ENCODE measurements at regions not wholly inside any gene's neighbourhood (a gene's known extent, or its start where the extent isn't known, plus 50 kb on each side); places are given as distances from the start of the nearest gene placed in this dataset.

GRCh38 chr10:70939441-70940003 is 51.2 kb upstream of the PCBD1 start:
- DNase-seq: no peak

DNA sequence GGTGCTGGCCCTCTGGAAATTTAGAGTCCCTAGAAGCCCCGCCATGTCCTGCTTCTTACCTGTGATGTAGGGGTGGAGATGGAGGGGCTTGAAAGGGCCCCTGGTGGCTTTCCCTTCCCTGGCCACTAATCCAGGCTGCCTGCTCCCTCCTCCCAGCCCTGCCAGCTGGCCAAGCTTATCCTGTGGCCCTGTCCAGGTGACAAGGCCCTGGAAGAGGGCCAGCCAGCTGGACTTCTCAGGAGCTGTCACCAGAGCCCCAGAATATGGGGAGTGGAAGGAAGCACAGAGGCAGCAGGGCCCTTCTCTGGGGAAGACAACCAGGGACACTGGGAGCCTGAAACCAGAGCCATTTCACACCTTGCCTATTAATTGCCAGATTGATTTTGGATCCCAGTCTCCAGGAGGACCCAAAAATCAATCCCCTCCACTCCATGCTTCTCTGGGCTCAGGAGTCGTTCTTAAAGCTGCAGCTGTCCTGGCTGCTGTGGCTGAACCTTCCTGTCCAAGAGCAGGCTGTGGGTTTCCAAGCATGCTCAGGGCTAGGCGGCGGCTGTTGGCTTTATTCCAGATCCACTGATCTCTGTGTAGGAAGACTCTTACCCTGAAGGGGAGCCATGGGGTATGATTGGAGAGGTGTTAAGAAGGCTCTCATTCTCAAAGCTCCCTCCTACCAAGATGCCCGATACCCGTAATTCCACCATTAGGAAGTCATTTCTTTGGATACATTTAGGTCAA is 52.6 kb upstream of the PCBD1 start:
- DNase-seq: no peak

DNA sequence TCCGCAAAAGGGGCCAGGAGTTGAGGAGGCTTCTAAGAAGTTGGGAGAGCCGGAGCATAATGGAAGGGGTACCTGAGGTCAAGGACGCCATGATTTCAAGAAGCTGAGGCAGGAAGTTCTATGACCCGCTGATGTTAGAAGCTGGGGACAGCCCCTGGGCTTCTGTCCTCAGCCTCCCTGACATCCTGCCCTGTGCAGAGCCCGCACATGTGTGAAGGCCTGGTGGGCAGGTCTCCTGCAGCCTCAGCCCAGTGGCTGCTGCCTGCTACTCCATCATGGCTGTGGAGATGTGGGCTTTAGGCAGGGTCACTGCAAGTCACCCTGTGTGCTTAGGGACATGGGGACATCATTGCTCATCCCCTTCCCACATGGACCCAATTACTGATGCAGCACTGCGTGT is 53.8 kb upstream of the PCBD1 start:
- no peak for DNase-seq

DNA sequence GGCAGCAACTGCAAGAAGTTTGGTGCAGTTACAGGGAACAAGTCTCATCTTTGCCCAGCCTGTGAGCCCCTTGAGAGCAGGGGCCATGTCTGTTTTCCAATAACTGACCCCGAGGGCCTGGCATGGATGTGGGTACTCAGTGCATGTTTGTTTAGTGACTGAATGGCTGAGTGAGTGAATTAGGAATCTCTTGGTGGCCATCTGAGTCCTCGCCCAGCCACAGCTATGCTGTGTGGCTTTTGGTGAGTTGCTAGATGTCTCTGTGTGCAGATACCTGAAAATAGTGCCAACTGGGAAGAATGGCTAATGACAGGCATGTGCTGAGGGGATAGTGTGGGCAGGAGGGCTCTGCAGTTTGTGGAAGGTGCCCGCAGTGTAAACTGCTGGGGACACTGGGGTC is 54.4 kb upstream of the PCBD1 start:
- no peak for DNase-seq

- no peak for DNase-seq
Observed at GRCh38 chr10:70943249-70943648, 54.9 kb upstream of the PCBD1 start.

- no peak for DNase-seq
Observed at GRCh38 chr10:70943841-70944466, 55.6 kb upstream of the PCBD1 start.

- no peak for DNase-seq
Observed at GRCh38 chr10:70950037-70950436, 61.7 kb upstream of the PCBD1 start.

DNA sequence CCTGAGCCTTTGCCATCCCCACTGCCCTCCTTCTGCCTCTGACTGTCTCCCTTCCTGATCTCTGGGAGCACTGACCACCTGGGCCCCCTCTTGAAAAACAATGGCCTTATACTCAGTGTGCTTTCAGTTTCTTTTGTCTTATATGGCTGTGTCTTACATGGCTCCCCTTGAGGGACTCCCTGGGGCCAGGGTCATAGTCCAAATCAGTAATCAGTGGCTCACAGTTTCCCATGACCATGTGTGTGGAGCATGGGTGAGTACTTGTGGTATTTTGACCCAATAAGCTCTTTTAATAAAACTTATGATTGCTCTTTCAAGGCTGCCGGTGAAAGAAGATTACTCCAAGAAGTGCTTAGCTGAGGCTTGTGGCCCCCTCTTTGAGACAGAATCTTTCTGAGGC is 62.4 kb upstream of the PCBD1 start:
- DNase-seq: no peak

- no peak for DNase-seq
Observed at GRCh38 chr10:70952401-70952800, 64.0 kb upstream of the PCBD1 start.

- no peak for DNase-seq
Observed at GRCh38 chr10:70952921-70953320, 64.6 kb upstream of the PCBD1 start.

DNA sequence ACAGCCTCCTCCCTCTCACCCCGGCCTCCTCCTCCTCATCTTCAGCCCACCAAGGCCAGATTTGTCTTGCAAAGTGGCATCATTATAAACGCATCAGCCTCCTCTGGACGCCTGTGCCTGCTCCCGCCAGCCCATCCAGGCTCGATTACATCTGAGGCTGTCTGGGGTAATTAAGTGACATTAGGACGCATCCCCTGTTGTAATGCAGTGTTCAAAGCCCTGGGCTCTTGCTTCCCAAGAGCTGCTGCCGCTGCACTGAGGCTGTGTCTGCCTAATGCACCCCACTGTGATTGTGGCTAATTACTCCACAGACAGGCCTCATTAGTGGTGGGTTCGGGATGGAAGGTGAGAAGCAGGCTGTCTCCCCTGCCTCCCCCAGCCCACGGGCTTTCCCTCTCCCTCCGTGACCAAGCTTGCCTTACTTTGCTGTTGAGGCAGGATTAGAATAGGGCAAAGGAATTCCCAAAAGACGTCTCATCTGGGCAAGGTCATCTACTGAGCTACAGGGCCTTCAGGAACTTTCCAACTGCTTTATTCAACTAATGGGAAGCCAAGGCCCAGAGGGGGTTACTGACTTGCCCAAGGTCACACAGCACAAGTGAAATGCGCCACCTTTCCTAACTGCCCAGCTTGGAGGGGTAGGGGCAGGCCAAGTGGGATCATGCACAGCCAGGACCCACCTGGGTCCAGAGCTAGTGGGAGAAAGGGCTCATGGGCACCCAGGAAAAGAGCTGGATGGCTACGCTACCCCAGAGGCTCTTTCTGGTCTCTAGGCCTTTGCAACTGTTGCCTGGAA is 66.2 kb upstream of the PCBD1 start:
- DNase-seq: no peak

- no peak for DNase-seq
Observed at GRCh38 chr10:70956029-70956759, 67.8 kb upstream of the PCBD1 start.

DNA sequence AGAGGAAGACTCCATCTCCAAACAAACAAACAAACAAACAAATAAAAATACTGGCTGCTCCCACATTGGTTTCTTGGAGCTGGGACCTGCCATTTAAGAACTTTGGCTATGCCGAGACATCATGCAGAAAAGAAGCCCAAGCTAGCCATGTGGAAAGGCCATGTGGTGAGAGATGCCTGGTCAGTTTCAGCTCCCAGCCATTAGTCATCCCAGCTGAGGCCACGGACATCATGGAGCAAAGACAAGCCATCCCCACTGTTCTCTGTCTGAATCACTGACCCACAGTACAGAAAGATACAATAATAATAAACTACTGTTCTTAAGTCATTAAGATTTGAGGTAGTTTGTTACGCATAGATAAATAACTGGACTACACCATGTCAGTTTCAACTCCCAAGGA is 70.0 kb upstream of the PCBD1 start:
- no peak for DNase-seq

- no peak for DNase-seq
Observed at GRCh38 chr10:70960316-70960715, 72.0 kb upstream of the PCBD1 start.

GRCh38 chr10:70960783-70961570 is 72.6 kb upstream of the PCBD1 start:
- DNase-seq: no peak

DNA sequence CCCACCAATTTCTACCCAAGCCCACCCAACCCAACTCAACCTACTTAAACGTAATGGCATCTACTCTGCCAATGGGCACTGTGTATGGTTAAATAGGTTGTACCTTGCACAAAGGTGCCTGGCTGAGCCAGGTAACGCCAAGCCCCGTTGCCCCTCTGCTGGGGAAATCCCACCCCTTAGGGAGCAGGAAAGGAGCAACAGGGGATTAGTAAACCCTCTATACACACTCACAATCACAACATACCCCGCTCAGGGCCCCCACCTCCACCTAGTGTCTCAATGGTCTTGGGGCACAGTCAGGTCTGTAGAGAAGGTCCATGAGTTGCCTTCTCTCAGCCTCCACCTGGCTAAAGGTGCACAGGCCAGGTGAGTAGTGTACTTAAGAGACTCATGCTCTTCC is 74.3 kb upstream of the PCBD1 start:
- DNase-seq: no peak

- DNase-seq: no peak
Observed at GRCh38 chr10:70963271-70963670, 74.9 kb upstream of the PCBD1 start.

GRCh38 chr10:70964245-70964644 is 75.9 kb upstream of the PCBD1 start:
- DNase-seq: no peak

DNA sequence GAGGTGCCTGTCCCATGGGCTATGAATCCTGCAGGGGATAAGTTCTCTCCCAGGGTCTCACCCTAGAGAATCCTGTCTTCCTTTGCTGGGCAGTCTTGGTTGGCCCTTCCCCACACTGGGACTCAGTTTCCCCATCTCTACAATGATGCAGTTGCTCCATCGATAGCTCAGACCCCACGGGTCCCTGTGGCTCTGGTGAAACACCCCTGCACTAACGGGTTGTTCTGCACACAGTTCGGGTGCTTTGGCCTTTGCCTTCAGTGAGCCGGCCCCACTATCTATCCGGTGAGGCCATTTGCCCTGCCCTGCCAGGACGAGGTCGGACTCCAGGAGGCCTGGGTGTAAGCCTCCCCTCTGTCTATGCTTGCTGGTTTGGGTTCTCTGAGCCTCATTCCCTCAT is 76.5 kb upstream of the PCBD1 start:
- DNase-seq: no peak

- DNase-seq: no peak
Observed at GRCh38 chr10:70965566-70965965, 77.2 kb upstream of the PCBD1 start.

GRCh38 chr10:70966646-70967553 is 78.5 kb upstream of the PCBD1 start:
- DNase-seq: no peak

Data from activated T-cell treated with anti-CD3 and anti-CD28 coated beads, Interleukin-2, amount 50 U/mL, for 48 hours (primary cell).